ENCODE measurements at regions not wholly inside any gene's neighbourhood (a gene's known extent, or its start where the extent isn't known, plus 50 kb on each side); places are given as distances from the start of the nearest gene placed in this dataset.

DNA sequence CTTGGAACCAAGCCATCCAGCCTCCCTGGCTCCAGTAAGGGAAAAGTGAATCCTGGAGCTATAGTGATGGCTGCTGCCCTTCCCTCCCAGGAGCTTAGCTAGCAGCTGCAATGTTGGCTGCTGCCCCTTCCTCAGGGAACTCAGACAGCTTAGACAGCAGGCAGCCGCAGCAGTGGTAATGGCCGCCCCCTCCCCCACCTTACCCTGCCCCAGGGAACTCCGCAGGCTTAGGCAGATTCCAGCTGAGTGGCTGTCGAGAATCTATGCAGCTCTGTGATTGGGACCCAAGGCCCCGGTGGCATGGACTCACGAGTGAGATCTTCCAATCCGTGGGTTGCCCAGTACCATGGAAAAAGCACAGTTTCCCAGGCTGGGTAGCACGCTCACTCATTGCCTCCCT lies 378.6 kb downstream of the NNT start:
- TF ChIP-seq WHSC1 (IDR thresholded peaks at IDR 0.05; ENCODE audit: low read length) (no peak), CTCF (IDR thresholded peaks at IDR 0.05 in 2 of 3, conservative IDR thresholded peaks at IDR 0.05 in 1 of 3; ENCODE audit: insufficient read depth in 2 of 3, low read depth in 1 of 3, low read length in 3 of 3) (no peak), CBX5 (IDR thresholded peaks at IDR 0.05; ENCODE audit: borderline replicate concordance, low read depth) (no peak)
